SK-N-MC (cell line): ENCODE measurements at regions not wholly inside any gene's neighbourhood (a gene's known extent, or its start where the extent isn't known, plus 50 kb on each side); places are given as distances from the start of the nearest gene placed in this dataset.

Experiments
- DNase-seq: peaks from one replicate; pipeline ENCODE4 v3.0.0-alpha.2; 2011; ENCODE audit warnings: low read depth, low spot score
- H3K27ac ChIP-seq: fragments of 200-600 bp; sonication (generic); 2 replicates; pipeline ENCODE4 v1.5.1; 2016; ENCODE audit warnings: mixed run types
- H3K36me3 ChIP-seq: fragments of 200-600 bp; sonication (generic); 2 replicates; pipeline ENCODE4 v1.6.1; 2017; ENCODE audit warnings: antibody characterized with exemption, low read length, mixed read lengths; ENCODE audit not compliant: insufficient read depth
- H3K4me3 ChIP-seq: fragments of 200-600 bp; sonication (generic); 2 replicates; pipeline ENCODE4 v1.5.1; 2016
- H3K9ac ChIP-seq: fragments of 200-600 bp; sonication (generic); 2 replicates; pipeline ENCODE4 v1.8.0; 2017; ENCODE audit warnings: mixed run types, mixed read lengths; ENCODE audit not compliant: insufficient read length
- H3K9me3 ChIP-seq: fragments of 200-600 bp; sonication (generic); 2 replicates; pipeline ENCODE4 v1.6.1; 2017; ENCODE audit warnings: low read depth, mild to moderate bottlenecking, antibody characterized with exemption, low read length, moderate library complexity, mixed read lengths
- EZH2 ChIP-seq: fragments of 200-600 bp; sonication (generic); IDR thresholded peaks from one replicate; pipeline ENCODE4 v1.6.1; 2017; ENCODE audit warnings: antibody characterized with exemption
- FOXP2 ChIP-seq: optimal IDR thresholded peaks from 2 replicates; pipeline ENCODE3; 2011; ENCODE audit warnings: mild to moderate bottlenecking, moderate library complexity; ENCODE audit not compliant: insufficient read depth; ENCODE audit errors: extremely low read length, control extremely low read depth
- POLR2AphosphoS5 ChIP-seq: IDR thresholded peaks from 2 replicates; pipeline ENCODE4 v1.6.1; 2012; ENCODE audit warnings: mild to moderate bottlenecking, low read depth, low read length, borderline replicate concordance

GRCh38 chr11:36729825-36730224, 131.8 kb upstream of the RAG2 start:
- Histone ChIP-seq H3K4me3 (no peak overlapping the region), H3K27ac (no peak overlapping the region), H3K9ac (no peak overlapping the region), H3K36me3 (no peaks in the 10 kb centered on the region), H3K9me3 (no peaks in the 10 kb centered on the region)
- no peak for DNase-seq
- no peak for TF ChIP-seq POLR2AphosphoS5
- TF ChIP-seq EZH2 = no peak
- no peak for TF ChIP-seq FOXP2

GRCh38 chr11:36726420-36726819, 128.4 kb upstream of the RAG2 start:
- H3K27ac ChIP-seq = no peak overlapping the region
- no peak for DNase-seq
- no peak overlapping the region for H3K4me3 ChIP-seq
- H3K9me3 ChIP-seq = no peaks in the 10 kb centered on the region
- no peaks in the 10 kb centered on the region for H3K36me3 ChIP-seq
- H3K9ac ChIP-seq = no peak overlapping the region
- TF ChIP-seq FOXP2 (no peak), EZH2 (no peak), POLR2AphosphoS5 (no peak)

GRCh38 chr11:36724742-36725385, 126.8 kb upstream of the RAG2 start:
- TF ChIP-seq FOXP2 (no peak), POLR2AphosphoS5 (no peak), EZH2 (no peak)
- no peak overlapping the region for H3K9ac ChIP-seq
- no peak for DNase-seq
- no peak overlapping the region for H3K4me3 ChIP-seq
- no peaks in the 10 kb centered on the region for H3K36me3 ChIP-seq
- no peak overlapping the region for H3K27ac ChIP-seq
- no peaks in the 10 kb centered on the region for H3K9me3 ChIP-seq

GRCh38 chr11:36722421-36722820, 124.4 kb upstream of the RAG2 start:
- Histone ChIP-seq H3K9me3 (no peaks in the 10 kb centered on the region), H3K9ac (no peak overlapping the region), H3K36me3 (no peaks in the 10 kb centered on the region), H3K27ac (no peak overlapping the region), H3K4me3 (no peak overlapping the region)
- DNase-seq = no peak
- TF ChIP-seq POLR2AphosphoS5 (no peak), FOXP2 (no peak), EZH2 (no peak)

GRCh38 chr11:36719358-36720107, 121.5 kb upstream of the RAG2 start:
- H3K9me3 ChIP-seq = no peaks in the 10 kb centered on the region
- H3K9ac ChIP-seq = no peak overlapping the region
- H3K27ac ChIP-seq = no peak overlapping the region
- TF ChIP-seq FOXP2 (no peak), POLR2AphosphoS5 (no peak), EZH2 (no peak)
- no peaks in the 10 kb centered on the region for H3K36me3 ChIP-seq
- H3K4me3 ChIP-seq = no peak overlapping the region
- DNase-seq = no peak

GRCh38 chr11:36718451-36718850, 120.4 kb upstream of the RAG2 start:
- Histone ChIP-seq H3K36me3 (no peaks in the 10 kb centered on the region), H3K9ac (no peak overlapping the region), H3K4me3 (no peak overlapping the region), H3K9me3 (no peaks in the 10 kb centered on the region), H3K27ac (no peak overlapping the region)
- TF ChIP-seq POLR2AphosphoS5 (no peak), FOXP2 (no peak), EZH2 (no peak)
- no peak for DNase-seq

GRCh38 chr11:36713715-36714114, 115.7 kb upstream of the RAG2 start:
- Histone ChIP-seq H3K9me3 (no peaks in the 10 kb centered on the region), H3K9ac (no peak overlapping the region), H3K36me3 (no peaks in the 10 kb centered on the region), H3K27ac (no peak overlapping the region), H3K4me3 (no peak overlapping the region)
- DNase-seq = no peak
- TF ChIP-seq EZH2 = no peak
- TF ChIP-seq POLR2AphosphoS5 = no peak
- TF ChIP-seq FOXP2 = no peak

- H3K27ac ChIP-seq = no peak overlapping the region
- DNase-seq = no peak
- no peak overlapping the region for H3K4me3 ChIP-seq
- TF ChIP-seq FOXP2 (no peak), EZH2 (no peak), POLR2AphosphoS5 (no peak)
- no peak overlapping the region for H3K9ac ChIP-seq
- H3K36me3 ChIP-seq = no peaks in the 10 kb centered on the region
- H3K9me3 ChIP-seq = no peaks in the 10 kb centered on the region
Observed at GRCh38 chr11:36711104-36711825, 113.2 kb upstream of the RAG2 start.
